GM19240 (cell line): ENCODE measurements at regions not wholly inside any gene's neighbourhood (a gene's known extent, or its start where the extent isn't known, plus 50 kb on each side); places are given as distances from the start of the nearest gene placed in this dataset.

Source experiments
- DNase-seq: peaks from one replicate; pipeline ENCODE4 v3.0.0; 2011; ENCODE audit warnings: low spot score; ENCODE audit not compliant: insufficient read length

DNA sequence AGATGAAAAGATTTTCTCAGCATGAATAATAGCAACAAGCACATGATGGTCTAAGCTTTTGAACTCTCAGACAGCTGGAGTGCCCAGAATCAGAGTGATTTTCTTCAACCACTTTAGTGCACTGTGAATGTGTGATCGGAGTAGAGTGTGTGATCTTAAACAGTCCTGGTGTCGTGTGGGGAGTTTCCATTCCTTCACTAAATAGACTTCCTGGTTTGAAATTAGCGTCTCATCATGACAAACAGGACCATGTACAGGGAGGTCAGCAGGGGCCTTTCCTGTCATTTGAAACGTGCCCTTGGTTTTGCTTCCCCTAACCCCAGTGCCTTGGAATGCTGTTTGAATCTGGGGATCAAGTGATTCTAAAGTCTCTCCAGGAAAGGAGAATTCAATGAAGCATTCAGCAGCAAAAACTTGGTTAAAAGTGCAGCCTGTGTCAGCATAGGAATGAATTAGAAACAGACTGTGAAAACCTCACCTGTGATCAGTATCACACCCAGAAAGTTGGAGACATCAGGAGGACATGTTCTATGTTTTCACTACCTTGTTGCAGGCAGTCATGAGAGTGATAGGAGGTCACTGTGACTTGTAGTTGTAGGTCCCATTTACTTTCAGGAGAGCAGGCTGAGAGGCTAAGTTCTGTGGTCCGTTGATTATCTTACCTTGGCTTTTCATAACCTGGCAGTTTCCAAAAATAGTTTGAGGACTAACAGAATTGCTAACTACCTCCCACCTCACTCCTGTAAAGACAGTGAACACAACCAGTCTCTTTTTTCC is 400.3 kb downstream of the MTX2 start:
- no peak for DNase-seq

DNA sequence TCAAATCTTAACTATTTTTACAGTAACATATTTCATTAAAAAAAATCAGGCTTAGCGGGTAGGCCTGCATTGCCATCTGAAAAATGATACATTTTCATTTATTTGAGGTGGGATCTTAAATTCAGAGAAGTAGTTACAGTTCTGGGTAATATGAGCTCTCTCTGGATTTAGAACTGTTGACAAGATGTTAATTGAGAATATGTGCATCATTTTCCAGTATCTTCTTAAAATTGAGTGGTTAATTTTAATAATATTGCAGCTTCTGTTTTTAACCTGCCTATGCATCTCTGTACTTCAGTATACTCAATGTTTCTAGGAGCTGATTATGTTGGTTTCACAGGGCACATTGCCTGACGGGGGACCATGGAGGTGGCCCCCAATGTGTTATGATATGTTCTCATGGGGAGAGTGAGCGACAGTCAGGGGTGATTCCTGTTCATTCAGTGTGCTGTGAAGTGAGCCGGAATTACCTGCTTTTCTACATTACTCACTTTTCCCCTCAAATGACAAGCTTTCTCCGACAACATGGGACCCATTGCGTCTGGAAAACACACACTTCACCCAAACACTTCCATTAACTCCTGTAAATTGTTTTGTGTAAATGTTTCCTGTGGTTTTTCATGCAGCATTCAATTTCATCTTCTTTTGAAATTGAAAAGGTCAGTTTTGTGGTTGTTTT is 406.2 kb downstream of the MTX2 start:
- no peak for DNase-seq

DNA sequence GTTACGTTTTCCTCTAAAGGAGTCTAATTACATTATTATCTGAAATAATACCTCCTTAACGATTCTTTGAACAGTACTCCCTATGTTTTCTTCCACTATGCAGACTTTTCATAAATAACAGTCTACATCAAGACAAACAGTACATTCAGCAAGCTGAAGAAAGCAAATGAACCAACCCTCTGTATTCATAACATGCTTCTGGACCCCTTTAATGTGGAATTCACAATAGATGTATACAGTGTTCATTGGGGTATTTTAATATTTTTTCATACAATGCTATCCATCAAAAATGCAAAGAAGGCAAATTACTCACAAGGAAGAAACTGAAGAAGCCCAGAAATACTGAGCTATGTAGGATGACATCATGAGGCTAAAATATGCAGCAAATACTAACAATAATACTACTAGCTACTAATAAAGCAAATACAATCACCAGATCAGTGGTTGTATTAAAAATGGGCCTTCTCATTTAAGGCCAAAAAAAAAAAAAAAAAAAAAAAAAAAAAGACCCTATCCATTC is 408.6 kb downstream of the MTX2 start:
- DNase-seq, result no peak

DNA sequence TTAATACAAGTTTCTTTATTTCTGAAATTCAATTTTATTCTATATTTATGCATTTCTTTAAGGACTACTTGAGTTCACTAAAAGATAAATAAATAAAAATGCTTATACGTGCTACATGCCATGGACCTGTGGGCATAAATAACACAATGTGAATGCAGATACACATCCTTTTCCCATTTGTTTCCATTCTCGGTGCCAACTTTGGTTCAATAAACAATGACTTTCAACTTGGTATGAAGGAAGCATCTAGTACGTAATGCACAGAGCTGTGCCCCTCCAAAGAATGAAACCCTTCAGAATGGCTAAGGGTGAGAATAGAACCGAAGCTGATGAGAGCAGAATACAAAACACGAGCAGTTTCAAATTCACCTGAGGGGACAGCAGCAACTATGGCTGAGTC is 409.3 kb downstream of the MTX2 start:
- no peak for DNase-seq

DNA sequence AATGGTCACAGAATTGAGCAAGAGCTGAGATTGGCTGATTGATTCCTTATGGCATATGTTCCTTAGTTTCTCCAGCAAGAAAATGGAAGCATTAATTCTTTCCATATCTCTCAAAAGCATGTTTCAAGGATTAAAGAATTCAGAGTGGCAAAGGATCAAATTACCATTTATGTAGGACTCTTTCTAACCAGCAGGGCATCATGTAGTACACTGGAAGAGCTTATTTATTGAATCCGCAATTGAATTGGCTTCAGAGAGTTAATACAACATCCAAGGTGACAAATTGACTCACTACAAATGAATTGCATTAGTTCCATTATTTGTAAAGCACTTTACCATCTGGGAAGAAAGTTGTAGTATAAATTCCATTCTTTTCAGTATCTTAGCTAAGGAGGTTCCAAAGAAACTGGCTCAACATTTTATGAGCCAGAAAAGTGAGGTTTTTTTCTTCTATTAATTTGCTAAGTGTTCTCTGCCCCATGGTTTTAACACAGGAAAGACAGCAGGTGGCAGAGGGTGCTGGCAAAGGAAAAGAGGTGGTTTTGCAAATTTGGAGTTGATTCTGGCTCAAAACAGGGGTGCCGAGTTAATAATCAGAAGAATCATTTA is 409.9 kb downstream of the MTX2 start:
- no peak for DNase-seq

DNA sequence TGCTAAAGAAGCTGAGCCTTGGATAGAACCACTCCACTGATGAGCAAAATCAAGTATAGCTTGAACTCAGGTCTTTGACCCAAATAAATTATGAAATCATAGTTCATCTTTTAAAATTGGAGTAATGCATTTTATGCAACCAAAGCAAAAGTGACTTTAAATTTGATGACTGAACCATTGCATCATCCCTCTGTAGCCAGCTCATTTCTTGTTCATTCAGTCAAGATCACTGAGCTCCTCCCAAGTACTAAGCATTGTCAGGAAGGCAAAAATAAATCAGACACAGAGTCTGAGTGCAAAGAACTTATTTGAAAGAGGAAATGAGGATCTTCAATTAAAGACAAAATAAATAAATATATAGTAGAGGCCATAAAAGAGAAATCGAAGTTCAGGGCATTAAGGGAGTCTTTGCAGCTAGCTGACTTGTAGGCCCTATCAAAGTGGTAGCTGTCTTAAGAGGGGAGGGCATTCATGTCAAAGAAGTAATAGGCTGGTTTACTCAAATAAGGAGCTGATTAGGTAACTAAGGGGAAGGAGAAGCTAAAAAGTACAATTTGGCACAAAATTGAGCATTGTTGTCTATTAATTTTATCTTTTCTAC is 411.8 kb downstream of the MTX2 start:
- DNase-seq, result no peak

DNA sequence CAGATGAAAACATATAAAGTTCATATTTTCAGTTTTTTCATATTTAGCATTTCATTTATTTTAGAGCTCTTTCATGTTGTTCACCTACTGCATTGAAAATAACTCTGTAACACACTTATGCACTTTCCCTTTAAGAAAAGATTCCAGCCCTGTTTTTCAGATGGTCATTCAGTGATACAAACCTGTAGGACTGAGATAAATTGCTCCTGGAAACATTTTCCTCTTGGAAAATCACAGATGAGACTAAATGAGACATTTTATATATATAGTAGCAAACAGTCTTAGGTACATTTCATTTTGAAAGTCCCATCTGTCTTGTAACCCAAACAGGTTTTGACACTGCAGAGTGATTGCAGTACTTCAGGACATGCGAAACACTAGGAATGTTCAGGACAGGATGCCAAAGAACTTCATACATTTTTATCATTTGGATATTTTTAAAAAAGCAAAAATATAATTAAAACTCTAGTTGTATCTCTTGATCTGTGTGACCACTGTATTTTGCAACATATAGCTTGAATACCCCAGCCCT is 412.4 kb downstream of the MTX2 start:
- no peak for DNase-seq

DNA sequence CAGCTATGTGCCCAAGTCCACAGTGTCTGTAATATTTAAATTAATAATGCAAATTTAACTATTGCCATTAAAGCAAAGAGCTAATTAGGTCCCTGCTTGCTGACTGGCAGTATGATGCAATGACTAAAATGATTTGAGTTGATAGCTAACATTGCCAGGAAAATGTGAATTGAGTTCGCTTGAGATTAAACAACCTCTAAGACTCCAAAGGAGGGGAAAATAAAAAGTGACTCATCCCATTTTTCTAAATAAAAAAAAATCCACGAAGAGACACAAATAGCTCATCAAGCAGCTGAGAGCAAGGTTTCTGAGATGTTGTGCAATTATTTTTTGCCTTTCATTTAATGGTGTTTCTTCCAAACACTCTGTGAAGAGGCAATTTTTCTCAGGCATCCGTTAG is 413.0 kb downstream of the MTX2 start:
- DNase-seq, result no peak

DNA sequence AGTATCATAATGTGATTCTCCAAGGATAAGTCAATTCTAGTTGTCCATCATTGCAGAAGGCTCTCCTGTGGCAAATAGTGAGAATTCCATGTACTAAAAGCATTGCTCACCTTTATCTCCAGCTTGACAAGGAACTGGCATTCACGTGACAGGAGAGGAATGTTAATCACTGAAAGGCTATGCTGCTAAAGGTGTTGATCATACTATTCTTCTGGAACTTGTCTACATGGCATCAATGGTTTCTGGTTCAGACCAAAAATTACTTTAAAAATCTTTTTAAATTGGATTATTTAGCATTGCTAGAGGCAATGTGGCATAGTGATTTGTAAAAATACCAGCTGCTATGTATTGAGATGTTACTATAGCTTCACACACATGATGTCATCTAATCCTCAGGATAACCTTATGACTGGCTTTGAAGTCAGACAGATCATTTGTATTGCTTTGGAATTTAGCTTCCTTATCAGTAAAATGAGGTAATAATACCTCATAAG is 414.4 kb downstream of the MTX2 start:
- no peak for DNase-seq

DNA sequence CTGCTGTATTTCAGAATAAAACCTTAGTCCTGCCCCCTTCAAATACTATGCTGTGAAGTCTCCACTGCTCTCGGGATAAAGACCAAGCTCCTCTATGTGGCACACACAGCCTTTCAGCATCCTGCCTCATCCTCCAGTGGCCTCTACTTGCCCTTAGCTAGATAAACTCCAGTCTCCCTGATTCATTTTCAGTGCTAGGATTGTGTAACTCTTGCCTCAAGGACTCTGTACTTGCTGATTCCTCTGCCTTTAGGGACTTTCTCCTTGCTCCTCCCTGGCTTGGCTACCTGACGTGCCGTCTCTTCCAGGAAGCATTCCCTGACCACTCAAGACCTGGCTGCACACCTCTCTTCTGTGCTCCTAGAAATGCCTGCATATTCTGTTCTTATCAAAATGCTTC is 416.7 kb downstream of the MTX2 start:
- DNase-seq, result no peak

DNA sequence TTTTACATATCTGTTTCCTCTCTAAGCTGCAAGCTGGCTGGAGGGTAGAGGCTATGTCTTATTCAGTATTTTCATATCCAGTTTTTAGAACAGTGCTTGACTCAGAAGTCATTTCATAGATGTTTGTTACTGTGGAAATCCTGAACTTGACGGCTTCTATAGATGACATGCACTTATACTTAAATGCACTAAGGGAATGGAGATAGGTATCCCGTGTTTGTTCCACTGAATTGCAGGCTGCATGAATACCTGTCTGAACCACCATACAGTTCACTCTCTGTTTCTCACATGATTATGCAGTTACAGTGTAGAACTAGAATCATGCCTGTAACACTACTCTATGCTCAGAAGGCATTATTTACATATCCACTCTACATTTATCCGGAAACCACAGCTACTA is 417.1 kb downstream of the MTX2 start:
- DNase-seq, result no peak

DNA sequence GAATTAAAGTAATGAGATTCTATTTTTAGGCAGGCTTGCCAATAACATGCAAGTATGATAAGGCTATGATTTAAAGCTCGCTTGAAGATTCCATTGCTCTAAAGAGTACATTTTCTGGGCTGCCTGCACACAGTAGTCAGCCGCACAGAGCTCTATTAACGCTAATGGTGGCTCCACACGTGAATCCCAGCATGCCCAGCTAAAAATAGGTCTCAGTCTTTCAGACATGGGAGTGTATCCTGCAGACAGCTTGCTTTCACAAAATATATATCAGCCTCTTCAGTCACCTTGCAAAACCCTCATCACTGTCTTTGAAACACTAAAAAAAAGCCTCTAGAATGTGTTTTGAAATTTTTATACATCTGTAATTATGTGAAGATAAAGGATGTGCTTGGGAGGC is 418.1 kb downstream of the MTX2 start:
- no peak for DNase-seq

DNA sequence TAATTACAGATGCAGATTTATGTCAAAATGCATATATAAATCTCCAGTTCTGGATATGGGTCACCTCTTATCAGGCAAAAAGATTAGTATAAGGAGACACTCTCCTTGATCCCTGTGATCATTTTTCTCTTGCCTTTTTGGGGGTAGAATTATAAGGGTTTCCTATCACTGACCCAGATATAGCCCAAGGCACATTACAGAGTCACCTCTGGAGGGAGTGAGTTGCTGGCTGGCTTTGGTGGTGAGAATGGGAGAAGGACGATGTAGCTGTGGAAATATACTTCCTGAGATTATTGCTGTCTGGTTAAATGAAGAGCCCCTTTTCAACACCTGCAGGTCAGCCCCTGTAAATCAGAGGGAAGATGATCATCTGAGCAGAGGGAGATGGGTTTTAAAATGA is 418.7 kb downstream of the MTX2 start:
- no peak for DNase-seq

DNA sequence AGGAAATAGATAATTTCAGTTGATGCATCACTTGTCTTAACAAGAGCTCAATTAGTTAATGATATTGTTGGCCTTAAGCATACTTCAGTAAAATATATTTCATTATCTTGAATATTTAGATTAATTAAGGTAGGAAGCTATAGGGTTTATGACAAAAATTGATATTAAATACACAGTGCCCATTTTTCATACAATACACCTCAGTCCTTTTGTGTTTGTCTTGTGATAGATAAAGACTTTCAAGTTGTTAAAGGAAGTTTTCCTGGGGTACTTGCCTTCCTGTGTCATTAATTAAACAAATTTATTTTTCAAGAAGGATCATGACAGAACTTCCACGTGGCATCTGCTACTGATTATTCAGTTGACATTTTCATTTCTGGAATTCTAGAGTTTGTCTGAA is 420.5 kb downstream of the MTX2 start:
- DNase-seq, result no peak

DNA sequence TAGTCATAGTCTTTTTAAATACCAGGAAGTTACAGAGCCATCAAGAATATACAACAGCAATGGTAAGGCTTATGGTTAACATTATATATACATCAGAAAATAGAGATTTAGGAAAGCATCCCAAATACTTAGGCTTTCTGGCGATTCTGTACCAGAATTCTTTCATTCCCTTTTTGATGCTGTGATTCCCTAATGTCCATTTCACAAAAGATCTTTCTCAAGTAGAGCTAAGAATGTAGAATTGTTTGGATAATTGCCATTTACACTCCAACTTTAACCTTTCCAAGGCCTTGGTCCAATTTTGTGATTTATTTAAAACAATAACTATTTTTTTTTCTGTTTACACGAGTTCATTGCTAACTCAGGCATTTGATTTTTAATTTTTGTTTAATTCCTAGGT is 422.2 kb downstream of the MTX2 start:
- no peak for DNase-seq

DNA sequence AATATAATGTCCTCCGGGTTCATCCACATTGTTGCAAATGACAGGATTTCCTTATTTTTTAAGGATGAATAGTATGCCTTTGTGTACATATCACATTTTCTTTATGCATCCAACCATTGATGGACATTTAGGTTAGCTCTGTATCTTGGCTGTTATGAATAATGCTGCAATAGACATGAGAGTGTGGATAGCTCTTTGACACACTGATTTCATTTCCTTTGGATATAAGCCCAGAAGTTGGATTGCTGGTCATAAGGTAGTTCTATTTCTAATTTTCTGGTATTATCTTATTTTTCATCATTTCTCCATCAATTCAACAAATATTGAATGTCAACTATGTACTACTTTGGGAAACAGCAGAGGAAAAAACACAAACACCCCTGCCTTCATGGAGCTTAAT is 423.3 kb downstream of the MTX2 start:
- DNase-seq, result no peak

DNA sequence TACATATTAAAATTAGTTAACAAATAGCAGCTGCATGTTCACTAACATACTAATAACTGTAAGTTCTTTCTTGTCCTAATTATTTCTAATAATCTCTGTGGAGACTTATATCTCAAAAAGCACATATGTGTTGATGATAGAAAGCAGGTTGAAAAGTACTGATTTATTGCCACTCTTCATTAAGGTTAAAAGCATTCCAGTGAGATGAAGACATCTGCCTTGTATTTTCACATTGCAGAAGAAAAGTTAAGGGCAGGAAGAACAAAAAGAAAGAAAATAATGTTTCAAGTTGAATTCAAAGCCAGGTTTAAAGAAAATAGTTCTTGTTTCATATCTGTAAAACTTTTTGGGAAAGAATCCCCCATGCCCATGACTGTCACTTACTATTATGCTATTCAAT is 429.9 kb downstream of the MTX2 start:
- no peak for DNase-seq

DNA sequence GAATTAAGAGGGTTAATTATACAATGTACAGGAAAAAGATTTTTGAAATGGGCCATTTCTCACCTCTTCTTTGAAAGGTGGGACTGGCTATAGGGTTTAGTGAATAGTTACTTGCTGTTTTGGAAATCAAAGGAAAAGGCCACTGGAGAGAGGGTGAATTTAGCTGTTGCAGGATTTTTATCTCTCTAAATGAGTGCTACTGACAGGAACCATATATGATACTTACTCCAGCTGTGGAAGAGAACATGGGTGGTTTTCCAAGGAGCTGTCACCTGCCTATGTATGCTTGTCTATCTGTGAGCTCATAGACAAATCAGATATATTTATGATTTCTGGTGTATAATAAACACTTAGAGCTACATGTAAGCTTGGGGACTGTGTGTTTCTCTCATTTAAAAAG is 430.4 kb downstream of the MTX2 start:
- DNase-seq, result no peak

DNA sequence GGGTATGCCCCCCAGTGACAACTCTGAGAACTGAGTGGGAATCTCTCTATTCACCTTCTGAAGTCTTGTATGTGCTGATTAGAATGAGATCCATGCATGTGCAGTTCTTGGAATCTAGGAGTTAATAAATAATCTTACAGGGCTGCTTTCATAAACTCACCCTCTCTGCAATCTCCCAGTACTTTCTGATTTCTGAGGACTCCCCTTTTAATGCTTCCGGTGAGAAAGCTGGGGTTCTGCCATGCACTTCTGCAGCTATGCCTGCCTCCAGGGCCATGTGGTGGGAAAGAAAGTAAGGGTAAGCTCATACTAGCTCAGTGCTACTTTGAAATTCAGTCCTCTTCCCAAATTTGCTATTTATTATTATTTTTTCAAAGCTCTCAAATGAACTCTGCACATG is 432.9 kb downstream of the MTX2 start:
- no peak for DNase-seq

DNA sequence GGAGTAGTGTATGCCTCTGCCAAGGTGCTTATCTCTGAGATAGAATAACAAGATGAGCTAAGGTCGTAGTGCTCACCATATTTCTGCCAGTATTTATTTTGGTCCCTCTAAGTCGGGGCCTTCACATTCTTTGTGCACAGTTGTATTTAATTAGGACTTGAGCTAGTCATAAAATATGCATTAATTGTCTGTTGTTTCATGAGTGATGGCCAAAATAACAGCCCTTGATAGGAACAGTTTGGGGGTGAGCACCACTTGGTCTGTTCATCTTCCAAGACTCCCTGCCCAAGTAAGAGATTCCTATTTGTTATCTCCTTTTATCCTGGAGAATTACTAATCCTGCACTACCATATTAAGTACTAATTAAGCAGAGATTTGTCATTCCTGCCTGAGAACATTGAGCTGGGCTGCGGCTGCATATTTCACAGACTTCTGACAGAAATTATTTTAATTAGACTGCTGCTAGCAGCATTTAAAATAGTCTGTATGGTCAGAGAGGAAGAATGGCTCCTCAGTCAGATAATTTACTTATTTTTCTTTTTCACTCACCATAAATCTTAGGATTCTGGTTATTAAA is 435.1 kb downstream of the MTX2 start:
- no peak for DNase-seq

DNA sequence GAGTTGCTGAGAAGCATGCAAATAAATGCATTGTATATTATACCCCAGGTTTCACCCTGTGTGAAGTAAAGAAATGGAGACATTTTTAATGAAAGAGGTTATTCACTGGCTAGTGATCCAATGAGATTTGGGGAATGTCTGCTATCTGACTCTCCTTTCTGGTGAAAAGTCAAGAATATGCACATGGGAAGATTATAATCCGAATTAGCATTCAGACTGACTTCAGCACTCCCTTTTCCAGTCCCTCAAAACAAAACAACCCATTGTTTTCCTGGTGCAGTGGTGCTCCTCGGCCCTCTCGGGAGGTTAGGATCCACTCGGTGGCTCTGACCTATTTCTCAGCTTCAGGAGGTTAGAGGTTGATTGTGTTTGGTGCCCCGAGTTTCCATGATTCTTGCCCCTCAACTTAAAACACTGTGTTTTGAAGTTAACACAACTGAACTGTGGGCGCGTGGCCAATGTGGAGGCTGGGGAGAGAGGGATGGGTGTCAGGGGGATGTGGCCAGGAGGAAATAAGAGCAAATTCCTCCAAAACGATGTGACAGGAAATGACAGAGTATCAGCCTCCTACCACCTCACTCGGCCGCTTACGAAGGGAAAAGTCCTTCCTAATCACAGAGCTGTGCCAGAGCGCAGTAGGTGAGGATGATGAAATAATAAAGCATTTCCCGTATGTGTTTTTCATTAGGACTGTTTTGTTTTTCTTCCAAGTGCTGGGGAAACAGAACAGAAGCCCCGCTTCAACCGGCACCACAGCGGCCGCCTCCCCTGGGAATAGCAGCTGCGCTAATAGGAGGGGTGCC is 440.1 kb downstream of the MTX2 start:
- DNase-seq, result no peak
